M059J (cell line): ENCODE measurements at regions not wholly inside any gene's neighbourhood (a gene's known extent, or its start where the extent isn't known, plus 50 kb on each side); places are given as distances from the start of the nearest gene placed in this dataset.
A peak's percentile ranks its signal among the peaks of the same experiment; 100 is the strongest.

Source experiments
- DNase-seq: peaks from one replicate; pipeline ENCODE4 v3.0.0-alpha.2; 2012; ENCODE audit warnings: low read depth

GRCh38 chr22:49483281-49483870 is 344.3 kb downstream of the BRD1 start:
- DNase-seq: no peak

DNA sequence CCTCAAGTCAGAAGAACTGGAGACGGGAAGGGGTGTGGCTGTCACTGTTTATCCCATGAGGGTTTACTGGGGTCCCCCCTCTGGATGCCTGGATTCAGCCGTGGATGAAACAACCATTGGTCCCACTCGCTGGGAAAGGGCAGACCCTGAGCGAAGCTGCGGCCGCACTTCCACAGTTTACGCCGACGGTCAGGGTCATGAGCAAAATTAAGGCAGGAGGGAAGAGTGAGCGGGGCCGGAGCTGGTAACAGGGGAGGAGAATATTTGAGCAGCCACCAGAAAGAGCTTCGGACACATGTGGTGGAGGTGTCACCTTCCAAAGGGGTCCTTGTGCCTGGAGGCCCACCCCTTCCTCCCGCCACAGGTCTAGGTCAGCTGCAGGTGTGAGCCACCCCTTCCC is 344.9 kb downstream of the BRD1 start:
- no peak for DNase-seq

- no peak for DNase-seq
Measured at GRCh38 chr22:49481659-49482399, 345.8 kb downstream of the BRD1 start.

GRCh38 chr22:49480896-49481658 is 346.6 kb downstream of the BRD1 start:
- DNase-seq: no peak

GRCh38 chr22:49480331-49480730 is 347.3 kb downstream of the BRD1 start:
- no peak for DNase-seq

GRCh38 chr22:49479566-49479965 is 348.1 kb downstream of the BRD1 start:
- DNase-seq: no peak

DNA sequence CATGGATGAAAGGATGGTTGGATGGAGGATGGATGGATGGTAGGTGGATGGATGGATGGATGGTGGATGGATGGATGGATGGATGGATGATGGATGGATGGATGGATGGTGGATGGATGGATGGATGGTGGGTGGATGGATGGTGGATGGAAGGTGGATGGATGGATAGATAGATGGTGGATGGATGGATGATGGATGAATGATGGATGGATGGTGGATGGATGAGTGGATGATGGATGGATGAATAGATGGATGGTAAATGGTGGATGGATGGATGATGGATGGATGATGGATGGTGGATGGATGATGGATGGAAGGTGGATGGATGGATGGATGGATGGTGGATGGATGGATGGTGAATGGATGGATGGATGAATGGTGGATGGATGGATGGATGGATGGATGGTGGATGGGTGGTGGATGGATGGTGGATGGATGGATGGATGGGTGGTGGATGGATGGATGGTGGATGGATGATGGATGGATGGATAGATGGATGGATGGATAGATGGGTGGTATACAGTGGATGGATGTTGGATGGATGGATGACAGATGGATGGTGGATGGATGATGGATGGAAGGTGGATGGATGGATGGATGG is 350.8 kb downstream of the BRD1 start:
- no peak for DNase-seq

- no peak for DNase-seq
Measured at GRCh38 chr22:49476176-49476575, 351.5 kb downstream of the BRD1 start.

GRCh38 chr22:49475253-49475652 is 352.4 kb downstream of the BRD1 start:
- no peak for DNase-seq

- no peak for DNase-seq
Measured at GRCh38 chr22:49473286-49473685, 354.4 kb downstream of the BRD1 start.

GRCh38 chr22:49470741-49471503 is 356.8 kb downstream of the BRD1 start:
- DNase-seq: no peak

DNA sequence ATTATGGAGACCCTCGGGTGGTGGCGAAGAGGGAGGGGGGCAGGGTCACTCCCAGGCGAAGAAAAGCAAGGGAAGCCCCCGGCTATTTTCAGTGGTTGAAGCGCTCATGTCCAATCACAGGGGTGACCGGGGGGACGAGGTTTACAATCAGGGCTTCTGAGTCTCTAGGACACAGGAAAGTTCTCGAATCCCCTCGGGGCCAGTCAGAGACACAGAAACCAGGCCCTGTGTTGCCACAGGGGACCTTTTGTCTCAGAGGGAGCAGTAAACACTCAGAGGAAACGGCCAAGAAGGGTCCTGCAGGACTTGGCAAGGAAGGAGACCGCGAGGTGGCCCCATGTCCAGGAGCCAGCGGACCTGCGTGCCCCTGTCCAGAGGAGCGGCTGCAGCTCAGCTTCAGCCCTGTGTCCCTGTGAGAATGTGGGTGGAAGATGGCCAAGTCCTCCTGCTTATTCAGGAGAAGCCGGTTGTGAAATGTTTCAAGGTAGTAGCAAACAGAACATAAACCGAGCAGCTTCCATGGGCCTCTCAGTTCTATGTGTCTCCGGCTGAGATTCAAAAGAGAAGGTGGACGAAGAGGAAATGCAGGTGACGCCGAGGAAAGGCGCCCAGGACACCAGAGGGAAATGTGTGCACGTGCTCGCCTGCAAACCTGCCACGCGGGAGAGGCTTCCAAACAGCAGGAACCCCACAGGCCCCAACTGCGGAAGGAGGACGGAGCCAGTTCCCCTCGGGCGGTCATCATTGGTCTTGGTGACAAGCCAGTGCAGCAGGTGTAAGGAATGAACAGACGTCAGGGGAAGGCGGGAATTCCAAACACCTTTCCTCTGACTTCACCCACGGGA is 357.6 kb downstream of the BRD1 start:
- DNase-seq: no peak

- DNase-seq: peak; percentile 4
Measured at GRCh38 chr22:49468487-49469198, 359.0 kb downstream of the BRD1 start.

DNA sequence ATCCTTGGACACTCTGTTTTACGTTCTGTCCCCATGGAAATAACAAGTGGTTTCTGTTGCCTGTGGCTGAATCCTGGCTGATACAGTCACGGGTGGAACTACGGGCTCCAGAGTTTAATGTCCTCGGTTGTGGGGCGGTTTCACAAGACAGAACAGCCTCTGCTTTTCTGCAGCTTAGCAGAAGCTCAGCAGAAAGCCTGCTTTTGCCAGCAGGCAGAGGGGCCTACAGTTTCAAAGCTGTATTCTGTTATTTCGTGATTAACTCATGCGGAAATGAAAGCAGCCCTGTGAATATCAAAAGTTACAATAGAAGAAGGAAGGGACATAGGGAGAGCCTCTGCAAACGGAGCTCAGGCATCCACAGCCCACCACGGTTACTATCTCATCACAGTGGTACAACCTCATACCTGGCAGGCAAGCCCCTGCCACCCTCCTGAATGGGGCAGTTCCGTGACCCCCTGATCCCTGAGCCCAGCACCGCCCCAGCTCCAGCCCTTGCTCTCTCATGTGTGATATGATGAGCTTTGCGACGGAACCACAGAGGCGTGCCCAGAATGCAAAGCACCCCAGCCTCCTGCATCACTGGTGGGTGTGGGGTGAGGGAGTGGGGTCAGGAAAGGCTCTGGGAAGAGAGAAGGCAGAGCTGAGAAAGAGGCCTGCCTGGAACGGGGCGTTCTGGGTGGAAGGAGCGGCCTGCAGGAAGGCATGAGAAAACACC is 360.6 kb downstream of the BRD1 start:
- DNase-seq: no peak

DNA sequence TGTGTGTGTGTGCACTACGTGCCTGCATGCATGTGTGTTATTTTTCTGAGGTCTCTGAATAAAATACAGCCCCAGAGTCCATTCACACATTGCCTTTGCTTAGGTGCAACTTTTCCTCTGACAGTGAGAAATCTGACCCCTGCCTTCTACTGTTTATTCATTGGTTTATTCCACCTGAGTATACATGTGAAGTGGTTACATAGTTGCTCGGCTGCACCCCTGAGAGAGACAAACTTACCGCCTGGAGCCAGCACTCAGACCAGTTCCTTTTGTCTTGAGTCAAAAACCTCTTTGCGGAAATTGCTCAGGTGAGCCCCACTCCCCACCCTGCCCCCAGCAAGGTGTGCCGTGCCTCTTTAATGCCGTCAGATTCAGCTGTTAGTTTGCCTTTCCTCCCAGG is 363.6 kb downstream of the BRD1 start:
- DNase-seq: no peak

GRCh38 chr22:49462795-49463194 is 364.9 kb downstream of the BRD1 start:
- DNase-seq: peak; percentile 7

GRCh38 chr22:49462291-49462690 is 365.4 kb downstream of the BRD1 start:
- DNase-seq: no peak

GRCh38 chr22:49461674-49462073 is 366.0 kb downstream of the BRD1 start:
- DNase-seq: no peak

DNA sequence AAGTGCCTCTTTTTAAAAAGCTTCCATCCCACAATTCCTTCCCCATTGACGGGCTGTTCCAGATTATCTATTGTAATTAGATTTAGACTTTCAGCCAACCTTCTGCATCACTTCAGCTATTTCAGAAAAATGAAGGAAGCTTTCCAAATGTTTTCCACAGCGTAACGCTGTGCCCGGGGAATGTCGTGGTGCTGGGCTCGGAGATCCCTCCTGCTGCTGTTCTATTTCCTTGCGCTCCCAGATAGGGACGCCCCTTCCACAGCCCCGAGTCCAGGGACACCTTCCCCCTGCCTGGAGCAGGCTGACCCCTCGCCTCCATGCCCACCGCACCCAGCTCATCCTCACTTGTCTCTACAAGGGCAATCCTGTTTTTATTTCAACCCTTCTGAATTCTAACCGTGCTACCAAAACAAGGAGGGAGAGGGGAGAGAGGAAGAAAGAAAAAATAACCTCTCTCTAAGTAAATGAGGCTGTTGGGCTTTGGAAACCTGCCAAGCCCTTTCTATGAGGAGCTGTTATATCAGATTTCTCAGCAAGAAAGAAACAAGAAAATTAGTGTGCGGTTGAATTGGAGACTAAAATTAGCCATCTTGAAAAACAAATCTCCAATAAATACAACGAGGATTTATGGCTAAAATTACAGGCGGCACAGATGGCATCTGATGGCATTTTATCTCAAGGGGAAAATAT is 366.9 kb downstream of the BRD1 start:
- DNase-seq: no peak
